Peyer's patch (tissue), 4 donors: ENCODE measurements at regions not wholly inside any gene's neighbourhood (a gene's known extent, or its start where the extent isn't known, plus 50 kb on each side); places are given as distances from the start of the nearest gene placed in this dataset.
"Not testable (repeated sequence)": the region's sequence is repeated elsewhere in the genome, so short reads cannot be mapped to it uniquely, and the experiment has no call there.

Experiments used
- DNase-seq, 3 donors: peaks; one replicate each; pipeline ENCODE4 v3.0.0-alpha.2; 2017 to 2019
- H3K27ac ChIP-seq, 4 donors: fragments of 200-600 bp; sonication (generic); one replicate each; pipeline ENCODE4 v1.5.1; 2016 to 2019
- H3K27me3 ChIP-seq, 2 donors: fragments of 200-600 bp; sonication (generic); one replicate each; pipeline ENCODE4 v1.5.1; 2019
- H3K36me3 ChIP-seq, 3 donors: fragments of 200-600 bp; sonication (generic); one replicate each; pipeline ENCODE4 v1.5.1; 2016 to 2019
- H3K4me1 ChIP-seq, 4 donors: fragments of 200-600 bp; sonication (generic); one replicate each; pipeline ENCODE4 v1.5.1; 2016 to 2019
- H3K4me3 ChIP-seq, 4 donors: fragments of 200-600 bp; sonication (generic); 1 replicate in 3 of 4; 2 replicates in 1 of 4; pipeline ENCODE4 v1.5.1; 2016 to 2019; ENCODE audit warnings: mild to moderate bottlenecking in 1 of 4
- H3K9me3 ChIP-seq, 4 donors: fragments of 200-600 bp; sonication (generic); one replicate each; pipeline ENCODE4 v1.5.1; 2016 to 2019; ENCODE audit warnings: mild to moderate bottlenecking in 1 of 4
- CTCF ChIP-seq, 6 experiments: fragments of 450-650 bp in 4 of 6; fragments of 200-600 bp in 2 of 6; sonication (generic) in 1 of 6; IDR thresholded peaks; one replicate each; pipeline ENCODE4 v1.5.1; 2017 to 2019; ENCODE audit warnings: antibody characterized with exemption in 6 of 6, mild to moderate bottlenecking in 3 of 6, moderate library complexity in 1 of 6
- POLR2A ChIP-seq, 2 donors: fragments of 450-650 bp; IDR thresholded peaks; one replicate each; pipeline ENCODE4 v1.5.1; 2017; ENCODE audit warnings: antibody characterized with exemption in 2 of 2, mild to moderate bottlenecking in 2 of 2, moderate library complexity in 2 of 2

GRCh38 chr6:133804265-133804664 is 84.6 kb upstream of the TCF21 start:
- Histone ChIP-seq H3K36me3 (no peaks in the 10 kb centered on the region), H3K4me1 (no peaks in the 10 kb centered on the region), H3K27me3 (no peaks in the 10 kb centered on the region), H3K9me3 (no peaks in the 10 kb centered on the region), H3K4me3 (no peak overlapping the region), H3K27ac (no peak overlapping the region)
- TF ChIP-seq CTCF (IDR thresholded peaks at IDR 0.05) (no peak), POLR2A (IDR thresholded peaks at IDR 0.05) (no peak)
- no peak for DNase-seq

GRCh38 chr6:133805876-133806275 is 83.0 kb upstream of the TCF21 start:
- Histone ChIP-seq H3K27ac (no peak overlapping the region), H3K4me3 (no peak overlapping the region), H3K27me3 (no peaks in the 10 kb centered on the region), H3K4me1 (no peaks in the 10 kb centered on the region), H3K9me3 (no peaks in the 10 kb centered on the region), H3K36me3 (no peaks in the 10 kb centered on the region)
- DNase-seq: no peak
- TF ChIP-seq POLR2A (IDR thresholded peaks at IDR 0.05) (no peak), CTCF (IDR thresholded peaks at IDR 0.05) (no peak)

- Histone ChIP-seq H3K9me3 (no peaks in the 10 kb centered on the region), H3K4me1 (no peaks in the 10 kb centered on the region), H3K36me3 (no peaks in the 10 kb centered on the region), H3K27me3 (no peaks in the 10 kb centered on the region), H3K27ac (no peak overlapping the region), H3K4me3 (no peak overlapping the region)
- TF ChIP-seq CTCF (IDR thresholded peaks at IDR 0.05): no peak
- TF ChIP-seq POLR2A (IDR thresholded peaks at IDR 0.05): no peak
- no peak for DNase-seq
Measured at GRCh38 chr6:133806382-133807140, 82.4 kb upstream of the TCF21 start.

- TF ChIP-seq POLR2A (IDR thresholded peaks at IDR 0.05) (no peak), CTCF (IDR thresholded peaks at IDR 0.05) (no peak)
- H3K27ac ChIP-seq: no peak overlapping the region
- no peak overlapping the region for H3K4me3 ChIP-seq
- H3K4me1 ChIP-seq: no peaks in the 10 kb centered on the region
- H3K36me3 ChIP-seq: no peaks in the 10 kb centered on the region
- H3K9me3 ChIP-seq: no peaks in the 10 kb centered on the region
- H3K27me3 ChIP-seq: no peaks in the 10 kb centered on the region
- DNase-seq: no peak
Measured at GRCh38 chr6:133807501-133807900, 81.4 kb upstream of the TCF21 start.

- H3K36me3 ChIP-seq: no peaks in the 10 kb centered on the region
- H3K4me3 ChIP-seq: no peak overlapping the region
- no peaks in the 10 kb centered on the region for H3K4me1 ChIP-seq
- H3K27me3 ChIP-seq: no peaks in the 10 kb centered on the region
- no peaks in the 10 kb centered on the region for H3K9me3 ChIP-seq
- no peak for DNase-seq
- TF ChIP-seq CTCF (IDR thresholded peaks at IDR 0.05) (no peak), POLR2A (IDR thresholded peaks at IDR 0.05) (no peak)
- no peak overlapping the region for H3K27ac ChIP-seq
Measured at GRCh38 chr6:133809406-133809805, 79.5 kb upstream of the TCF21 start.

GRCh38 chr6:133811557-133811956 is 77.4 kb upstream of the TCF21 start:
- TF ChIP-seq POLR2A (IDR thresholded peaks at IDR 0.05) (no peak), CTCF (IDR thresholded peaks at IDR 0.05) (no peak)

GRCh38 chr6:133812446-133812845 is 76.5 kb upstream of the TCF21 start:
- H3K4me3 ChIP-seq, DNase-seq, H3K36me3 ChIP-seq, H3K27ac ChIP-seq, H3K4me1 ChIP-seq, H3K27me3 ChIP-seq, H3K9me3 ChIP-seq: not testable (repeated sequence)

More at GRCh38 chr6:133811557-133811956, 77.4 kb upstream of the TCF21 start:
- DNase-seq: no peak
- Histone ChIP-seq H3K36me3 (no peaks in the 10 kb centered on the region), H3K27ac (no peak overlapping the region), H3K27me3 (no peaks in the 10 kb centered on the region), H3K4me1 (no peaks in the 10 kb centered on the region), H3K4me3 (no peak overlapping the region), H3K9me3 (no peaks in the 10 kb centered on the region)
